ENCODE measurements at regions not wholly inside any gene's neighbourhood (a gene's known extent, or its start where the extent isn't known, plus 50 kb on each side); places are given as distances from the start of the nearest gene placed in this dataset.

GRCh38 chr4:181757910-181758660 is 485.1 kb upstream of the TENM3 start:
- CTCF ChIA-PET = no interaction called here
- Histone ChIP-seq H3K36me3 (ENCODE audit: control insufficient read depth, insufficient read depth, low read length) (no peaks in the 10 kb centered on the region), H2BK5ac (ENCODE audit: low read depth, low read length, poor library complexity, severe bottlenecking) (no peak overlapping the region), H3K14ac (replicated peaks; ENCODE audit: low read depth, low read length) (no peak overlapping the region), H2AK9ac (replicated peaks; ENCODE audit: low read depth, low read length, poor library complexity) (no peak overlapping the region), H4K5ac (ENCODE audit: low read depth, low read length) (no peak overlapping the region), H3K27ac (ENCODE audit: insufficient read depth, low read length) (no peak overlapping the region), H3K9me1 (ENCODE audit: insufficient read depth, low read length) (0 out of 2 replicates have a peak, but pooled peaks cover 3% of the 10 kb centered on the region), H2BK15ac (ENCODE audit: low read depth, low read length) (no peak overlapping the region), H3K4me3 (ENCODE audit: insufficient read depth, low read depth, low read length) (no peak overlapping the region), H3K9ac (ENCODE audit: low read depth, low read length) (no peak overlapping the region), H3K56ac (ENCODE audit: extremely low read depth, insufficient read depth, low read length) (no peak overlapping the region), H2AFZ (replicated peaks; ENCODE audit: low read length, poor library complexity) (no peak overlapping the region), H4K91ac (ENCODE audit: insufficient read depth, low read depth, low read length) (no peak overlapping the region), H4K8ac (ENCODE audit: low read depth in 2 of 2, low read length in 2 of 2) (no peak overlapping the region), H3K23ac (ENCODE audit: low read depth, low read length) (no peak overlapping the region), H2AK5ac (ENCODE audit: low read depth, low read length) (no peak overlapping the region), H4K20me1 (ENCODE audit: insufficient read depth, low read length) (no peaks in the 10 kb centered on the region), H2BK120ac (ENCODE audit: low read depth, low read length) (no peak overlapping the region), H3K9me3 (ENCODE audit: control insufficient read depth, insufficient read depth, low read length) (no peaks in the 10 kb centered on the region), H3K4me2 (ENCODE audit: low read depth, low read length) (no peak overlapping the region), H3K79me1 (ENCODE audit: low read depth in 1 of 2, low read length in 2 of 2) (no peaks in the 10 kb centered on the region), H3K4ac (ENCODE audit: low read depth, low read length) (no peak overlapping the region), H3K18ac (ENCODE audit: low read depth, low read length) (no peak overlapping the region), H3K27me3 (ENCODE audit: control insufficient read depth, insufficient read depth, low read length) (no peaks in the 10 kb centered on the region), H2BK20ac (ENCODE audit: low read depth, low read length) (0 out of 2 replicates have a peak overlapping the region, but pooled peaks have one; percentile 14), H3K4me1 (ENCODE audit: control insufficient read depth, insufficient read depth, low read length) (peaks cover 2% of the 10 kb centered on the region; the same call in 1 of the 2 replicates)
- POLR2A ChIA-PET (ENCODE audit: unreplicated experiment) = no interaction called here
- TF ChIP-seq CEBPB (IDR thresholded peaks at IDR 0.05; ENCODE audit: low read depth, low read length) (no peak), CTCF (conservative IDR thresholded peaks at IDR 0.05; ENCODE audit: low read depth, low read length) (no peak), USF2 (IDR thresholded peaks at IDR 0.05; ENCODE audit: low read depth, low read length) (no peak), RFX5 (IDR thresholded peaks at IDR 0.05; ENCODE audit: low read depth, low read length) (no peak), MAFK (IDR thresholded peaks at IDR 0.05; ENCODE audit: low read depth, low read length) (no peak), SMC3 (IDR thresholded peaks at IDR 0.05; ENCODE audit: low read depth, low read length) (no peak), RAD21 (IDR thresholded peaks at IDR 0.05; ENCODE audit: low read length) (no peak), CHD1 (IDR thresholded peaks at IDR 0.05; ENCODE audit: low read depth, low read length) (no peak), POLR2A (IDR thresholded peaks at IDR 0.05; ENCODE audit: low read depth, low read length) (no peak), RCOR1 (IDR thresholded peaks at IDR 0.05; ENCODE audit: insufficient replicate concordance, low read length) (no peak), MXI1 (IDR thresholded peaks at IDR 0.05; ENCODE audit: borderline replicate concordance, low read depth, low read length) (no peak), NFE2L2 (IDR thresholded peaks at IDR 0.05; ENCODE audit: low read depth, low read length) (no peak), ELK1 (IDR thresholded peaks at IDR 0.05; ENCODE audit: borderline replicate concordance, low read depth, low read length) (no peak), FOS (IDR thresholded peaks at IDR 0.05; ENCODE audit: low read depth, low read length) (no peak), BHLHE40 (IDR thresholded peaks at IDR 0.05; ENCODE audit: low read depth, low read length) (no peak)
- BruUV-seq (replicated peaks) = no TSS peak
- 85% methylated on average over 2 of the region's 8 CpGs; no CpG with 5 or more reads in 1 of the 2 experiments for WGBS, 2 experiments (ENCODE audit: extremely low coverage in 2 of 2, insufficient read length in 1 of 2)
- dilution Hi-C loops (cut with HindIII; ENCODE audit: low sequenced_read_pairs, unreplicated experiment) = no loop called here
- intact Hi-C loops (cut with micrococcal nuclease) = no loop called here
- ATAC-seq (ENCODE audit: low read depth) (no peak), DNase-seq (no peak)
- in situ Hi-C loops (cut with MboI; ENCODE audit: low sequenced_read_pairs) = no loop called here

Data from IMR-90 (cell line).